Activated CD4-positive, alpha-beta memory T cell treated with anti-CD3 and anti-CD28 coated beads, Interleukin-2, amount 10 ng/mL, durations not matched to agents 7 days and 5 days (primary cell): ENCODE measurements at regions not wholly inside any gene's neighbourhood (a gene's known extent, or its start where the extent isn't known, plus 50 kb on each side); places are given as distances from the start of the nearest gene placed in this dataset.

Source experiments
- CTCF ChIA-PET: fragments of 350-600 bp; sonication (Branson Sonifier 250); formaldehyde crosslinking; loops from one replicate; lab custom pipeline; 2021; ENCODE audit warnings: antibody characterized with exemption, inconsistent platforms; lab: Charles Lee
- POLR2A ChIA-PET: fragments of 350-600 bp; sonication (Branson Sonifier 250); formaldehyde crosslinking; loops from one replicate; lab custom pipeline; 2021; ENCODE audit warnings: antibody characterized with exemption; lab: Charles Lee
- DNase-seq: peaks from one replicate; pipeline ENCODE4 v3.0.0-alpha.2; 2020
- H3K27ac Mint-ChIP-seq: one replicate; pipeline ENCODE4 v1.8.0; 2021; ENCODE audit warnings: mild to moderate bottlenecking, mixed read lengths
- H3K27me3 Mint-ChIP-seq: one replicate; pipeline ENCODE4 v1.8.0; 2021; ENCODE audit warnings: mixed read lengths
- H3K36me3 Mint-ChIP-seq: one replicate; pipeline ENCODE4 v1.8.0; 2021; ENCODE audit warnings: low read depth, mixed read lengths
- H3K4me1 Mint-ChIP-seq: one replicate; pipeline ENCODE4 v1.8.0; 2021; ENCODE audit warnings: mixed read lengths
- H3K4me3 Mint-ChIP-seq: one replicate; pipeline ENCODE4 v1.8.0; 2021; ENCODE audit warnings: mild to moderate bottlenecking, mixed read lengths
- H3K9me3 Mint-ChIP-seq: one replicate; pipeline ENCODE4 v1.8.0; 2021; ENCODE audit warnings: mixed read lengths

- no peaks in the 10 kb centered on the region for H3K4me1 Mint-ChIP-seq
- no peak for DNase-seq
- H3K27ac Mint-ChIP-seq, result no peak overlapping the region
- H3K36me3 Mint-ChIP-seq, result peaks cover 3% of the 10 kb centered on the region
- H3K27me3 Mint-ChIP-seq, result no peaks in the 10 kb centered on the region
- H3K4me3 Mint-ChIP-seq, result no peak overlapping the region
- peaks cover 59% of the 10 kb centered on the region for H3K9me3 Mint-ChIP-seq
- CTCF ChIA-PET, result no interaction called here
- POLR2A ChIA-PET, result no interaction called here
Observed at GRCh38 chr19:27758626-27759505, 1454.1 kb downstream of the UQCRFS1 start.

DNA sequence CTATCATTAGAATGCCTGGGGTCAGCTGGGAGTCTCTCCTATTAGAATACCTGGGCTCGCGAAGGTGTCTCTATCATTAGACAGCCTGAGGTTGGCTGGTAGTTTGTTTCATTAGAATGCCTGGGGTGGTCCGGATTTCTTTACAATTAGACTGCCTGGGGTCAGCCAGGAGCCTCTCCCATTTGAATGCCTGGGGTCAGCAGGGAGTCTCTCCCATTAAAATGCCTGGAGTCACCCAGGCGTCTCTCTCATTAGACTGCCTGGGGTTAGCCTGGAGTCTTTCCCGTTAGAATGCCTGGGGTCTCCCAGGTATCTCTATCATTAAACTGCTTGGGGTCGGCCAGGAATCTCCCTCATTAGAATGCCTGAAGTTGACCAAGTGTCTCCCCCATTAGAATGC, 1458.3 kb downstream of the UQCRFS1 start:
- POLR2A ChIA-PET, result no interaction called here
- no peak for DNase-seq
- Mint-ChIP-seq H3K4me3 (no peak overlapping the region), H3K9me3 (peaks cover 49% of the 10 kb centered on the region), H3K4me1 (no peaks in the 10 kb centered on the region), H3K27me3 (no peaks in the 10 kb centered on the region), H3K27ac (no peak overlapping the region), H3K36me3 (no peaks in the 10 kb centered on the region)
- CTCF ChIA-PET, result no interaction called here

GRCh38 chr19:27753622-27754021, 1459.3 kb downstream of the UQCRFS1 start:
- POLR2A ChIA-PET, result no interaction called here
- CTCF ChIA-PET, result no interaction called here
- Mint-ChIP-seq H3K4me3 (no peak overlapping the region), H3K27ac (no peak overlapping the region), H3K4me1 (no peaks in the 10 kb centered on the region), H3K36me3 (no peaks in the 10 kb centered on the region), H3K9me3 (peaks cover 46% of the 10 kb centered on the region), H3K27me3 (no peaks in the 10 kb centered on the region)
- DNase-seq, result no peak

- Mint-ChIP-seq H3K27ac (no peak overlapping the region), H3K27me3 (no peaks in the 10 kb centered on the region), H3K4me1 (no peaks in the 10 kb centered on the region), H3K9me3 (peaks cover 41% of the 10 kb centered on the region), H3K4me3 (no peak overlapping the region), H3K36me3 (no peaks in the 10 kb centered on the region)
- no peak for DNase-seq
- ChIA-PET CTCF (no interaction called here), POLR2A (no interaction called here)
Observed at GRCh38 chr19:27752530-27753184, 1460.3 kb downstream of the UQCRFS1 start.

- no peaks in the 10 kb centered on the region for H3K36me3 Mint-ChIP-seq
- H3K4me1 Mint-ChIP-seq, result no peaks in the 10 kb centered on the region
- H3K4me3 Mint-ChIP-seq, result no peak overlapping the region
- DNase-seq, result no peak
- peaks cover 43% of the 10 kb centered on the region for H3K9me3 Mint-ChIP-seq
- H3K27me3 Mint-ChIP-seq, result no peaks in the 10 kb centered on the region
- POLR2A ChIA-PET, result no interaction called here
- no peak overlapping the region for H3K27ac Mint-ChIP-seq
- CTCF ChIA-PET, result no interaction called here
Observed at GRCh38 chr19:27751044-27751391, 1461.9 kb downstream of the UQCRFS1 start.

DNA sequence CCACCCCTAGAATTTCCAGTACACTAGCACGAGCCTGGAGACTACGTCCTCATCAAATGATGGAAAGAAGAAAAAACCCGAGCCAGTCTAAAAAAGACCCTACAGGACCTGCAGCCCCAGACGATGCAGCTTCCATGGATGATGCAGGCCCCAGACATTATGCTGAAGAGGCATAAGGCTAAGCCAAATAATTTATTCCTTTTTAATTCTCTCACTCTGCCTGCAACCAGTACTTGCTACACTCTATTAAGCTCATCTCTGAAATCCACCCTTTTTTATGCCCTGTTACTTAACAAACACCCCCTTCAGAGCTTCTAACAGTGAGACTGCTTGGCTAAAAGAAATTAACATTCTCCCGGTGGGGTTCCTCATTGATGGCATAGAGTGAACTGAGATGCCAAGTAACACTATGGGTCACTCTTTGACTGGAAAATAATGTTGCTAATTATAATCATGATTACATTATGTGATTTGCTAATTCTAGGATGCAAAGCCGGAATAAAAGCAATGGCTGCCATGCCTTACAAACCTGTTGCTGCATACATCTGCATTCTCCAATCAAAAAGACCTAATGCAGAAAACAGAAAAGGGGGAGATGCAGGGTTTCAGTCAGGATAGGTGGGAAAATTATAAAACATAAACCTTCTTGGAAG, 1462.4 kb downstream of the UQCRFS1 start:
- no peak overlapping the region for H3K27ac Mint-ChIP-seq
- ChIA-PET POLR2A (no interaction called here), CTCF (no interaction called here)
- no peaks in the 10 kb centered on the region for H3K4me1 Mint-ChIP-seq
- no peak for DNase-seq
- H3K36me3 Mint-ChIP-seq, result no peaks in the 10 kb centered on the region
- peaks cover 45% of the 10 kb centered on the region for H3K9me3 Mint-ChIP-seq
- H3K4me3 Mint-ChIP-seq, result no peak overlapping the region
- no peaks in the 10 kb centered on the region for H3K27me3 Mint-ChIP-seq

- no peak overlapping the region for H3K4me3 Mint-ChIP-seq
- peaks cover 37% of the 10 kb centered on the region for H3K9me3 Mint-ChIP-seq
- no peaks in the 10 kb centered on the region for H3K36me3 Mint-ChIP-seq
- no peaks in the 10 kb centered on the region for H3K27me3 Mint-ChIP-seq
- ChIA-PET POLR2A (no interaction called here), CTCF (no interaction called here)
- DNase-seq, result no peak
- no peaks in the 10 kb centered on the region for H3K4me1 Mint-ChIP-seq
- no peak overlapping the region for H3K27ac Mint-ChIP-seq
Observed at GRCh38 chr19:27748551-27749152, 1464.3 kb downstream of the UQCRFS1 start.

DNA sequence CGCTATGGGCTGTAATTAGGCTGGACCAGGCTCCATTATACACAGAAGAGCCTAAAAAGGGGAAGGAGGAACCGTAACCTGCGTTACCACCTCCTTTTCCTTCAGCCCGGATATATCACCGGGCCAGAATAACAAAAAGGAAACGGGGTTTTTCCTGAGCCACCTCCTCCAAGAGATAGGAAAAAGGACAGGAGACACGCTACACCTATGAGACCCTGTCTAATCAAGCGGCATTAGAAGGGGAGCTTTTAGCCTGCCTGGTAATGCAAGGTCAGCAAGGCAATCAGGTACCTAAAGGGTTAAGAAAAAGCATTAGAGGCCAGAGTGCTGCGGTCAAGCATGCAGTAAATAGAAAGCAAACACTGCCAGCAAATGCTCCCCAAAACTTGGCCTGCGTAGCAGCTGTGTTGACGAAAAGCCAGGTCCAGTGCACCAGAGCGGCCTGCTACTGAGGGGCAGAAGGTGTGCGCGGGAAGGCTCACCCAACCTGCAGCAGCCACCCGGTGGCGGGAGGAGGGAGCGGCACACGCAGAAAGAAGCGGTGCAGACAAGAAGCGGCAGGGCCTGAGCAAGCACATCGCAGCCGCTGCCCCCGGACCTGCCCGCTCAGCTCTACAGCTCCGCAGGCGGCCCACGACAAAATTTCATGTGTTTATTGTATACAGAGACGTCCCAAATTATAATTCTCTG, 1466.1 kb downstream of the UQCRFS1 start:
- no peak overlapping the region for H3K4me3 Mint-ChIP-seq
- no peak for DNase-seq
- POLR2A ChIA-PET, result no interaction called here
- CTCF ChIA-PET, result no interaction called here
- no peaks in the 10 kb centered on the region for H3K27me3 Mint-ChIP-seq
- no peak overlapping the region for H3K27ac Mint-ChIP-seq
- no peaks in the 10 kb centered on the region for H3K36me3 Mint-ChIP-seq
- peaks cover 33% of the 10 kb centered on the region for H3K9me3 Mint-ChIP-seq
- no peaks in the 10 kb centered on the region for H3K4me1 Mint-ChIP-seq

DNA sequence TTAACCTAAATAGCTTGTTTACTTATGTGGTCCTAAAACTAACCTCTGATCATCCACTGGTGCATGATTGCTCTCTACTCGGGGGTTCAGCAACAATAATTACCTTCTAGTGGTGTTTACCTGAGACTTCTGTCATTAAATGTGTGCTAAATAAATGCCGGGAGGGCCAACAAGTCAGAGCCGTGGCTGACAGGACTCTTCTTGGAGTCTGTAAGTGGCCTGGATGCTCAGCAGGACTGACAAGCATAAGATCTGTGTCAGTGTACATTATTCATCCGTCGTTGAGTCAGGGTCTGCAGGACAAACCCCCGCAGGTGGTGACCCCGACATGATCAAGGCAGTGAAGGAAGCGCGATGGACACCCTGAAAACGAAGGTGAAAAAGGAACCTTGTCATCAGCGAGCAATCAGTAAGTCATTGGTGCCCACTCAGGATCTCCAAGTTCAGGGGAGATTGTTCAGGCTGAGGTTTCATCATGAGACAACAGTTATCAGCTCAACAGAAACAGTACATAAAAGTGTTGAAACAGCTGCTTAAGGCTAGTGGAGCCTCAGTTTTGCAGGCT, 1466.9 kb downstream of the UQCRFS1 start:
- Mint-ChIP-seq H3K4me3 (no peak overlapping the region), H3K9me3 (peaks cover 37% of the 10 kb centered on the region), H3K36me3 (no peaks in the 10 kb centered on the region), H3K27ac (no peak overlapping the region), H3K27me3 (no peaks in the 10 kb centered on the region), H3K4me1 (no peaks in the 10 kb centered on the region)
- CTCF ChIA-PET, result no interaction called here
- DNase-seq, result no peak
- POLR2A ChIA-PET, result no interaction called here

DNA sequence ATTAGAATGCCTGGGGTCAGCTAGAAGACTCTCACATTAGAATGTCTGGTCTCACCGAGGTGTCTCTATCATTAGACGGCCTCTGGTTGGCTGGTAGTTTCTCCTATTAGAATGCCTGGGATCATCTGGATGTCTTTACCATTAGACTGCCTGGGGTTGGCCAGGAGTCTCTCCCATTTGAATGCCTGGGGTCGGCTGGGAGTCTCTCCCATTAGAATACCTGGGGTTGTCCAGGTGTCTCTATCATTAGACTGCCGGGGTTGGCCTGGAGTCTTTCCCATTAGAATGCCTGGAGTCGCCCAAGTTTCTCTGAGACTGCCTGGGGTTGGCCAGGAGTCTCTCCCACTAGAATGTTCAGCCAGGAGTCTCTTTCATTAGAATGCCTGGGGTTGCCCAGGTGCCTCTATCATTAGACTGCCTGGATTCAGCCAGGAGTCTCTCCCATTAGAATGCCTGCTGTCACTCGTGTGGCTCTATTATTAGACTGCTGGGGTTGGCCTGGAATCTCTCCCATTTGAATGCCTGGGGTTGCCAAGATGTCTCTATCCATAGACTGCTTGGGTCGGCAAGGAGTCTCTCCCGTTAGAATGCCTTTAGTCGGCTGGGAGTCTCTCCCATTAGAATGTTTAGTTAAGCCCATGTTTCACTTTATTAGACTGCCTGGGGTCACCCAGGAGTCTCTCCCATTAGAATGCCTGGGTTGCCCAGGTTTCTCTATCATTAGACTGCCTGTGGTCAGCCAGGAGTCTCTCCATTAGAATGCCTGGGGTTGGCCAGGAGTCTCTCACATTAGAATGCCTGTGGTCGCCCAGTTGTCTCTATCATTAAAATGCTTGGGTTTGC, 1467.8 kb downstream of the UQCRFS1 start:
- no peak overlapping the region for H3K4me3 Mint-ChIP-seq
- no peaks in the 10 kb centered on the region for H3K36me3 Mint-ChIP-seq
- no peaks in the 10 kb centered on the region for H3K27me3 Mint-ChIP-seq
- DNase-seq, result no peak
- H3K4me1 Mint-ChIP-seq, result no peaks in the 10 kb centered on the region
- POLR2A ChIA-PET, result no interaction called here
- CTCF ChIA-PET, result no interaction called here
- no peak overlapping the region for H3K27ac Mint-ChIP-seq
- peaks cover 39% of the 10 kb centered on the region for H3K9me3 Mint-ChIP-seq

DNA sequence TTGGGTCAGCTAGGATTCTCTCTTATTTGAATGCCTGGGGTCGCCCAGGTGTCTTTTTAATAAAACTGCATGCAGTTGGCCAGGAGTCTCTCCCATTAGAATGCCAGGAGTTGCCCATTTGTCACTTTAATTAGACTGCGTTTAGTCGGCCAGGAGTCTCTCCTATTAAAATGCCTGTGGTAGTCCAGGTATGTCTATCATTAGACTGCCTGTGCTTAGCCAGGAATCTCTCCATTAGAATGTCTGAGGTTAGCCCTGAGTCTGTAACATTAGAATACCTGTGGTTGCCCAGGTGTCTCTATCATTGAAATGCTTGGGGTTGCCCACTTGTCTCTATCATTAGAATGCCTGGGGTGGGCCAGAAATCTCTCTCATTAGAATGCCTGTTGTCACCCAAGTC, 1470.9 kb downstream of the UQCRFS1 start:
- Mint-ChIP-seq H3K36me3 (no peaks in the 10 kb centered on the region), H3K27me3 (no peaks in the 10 kb centered on the region), H3K27ac (no peak overlapping the region), H3K9me3 (peaks cover 39% of the 10 kb centered on the region), H3K4me3 (no peak overlapping the region), H3K4me1 (no peaks in the 10 kb centered on the region)
- ChIA-PET POLR2A (no interaction called here), CTCF (no interaction called here)
- no peak for DNase-seq

DNA sequence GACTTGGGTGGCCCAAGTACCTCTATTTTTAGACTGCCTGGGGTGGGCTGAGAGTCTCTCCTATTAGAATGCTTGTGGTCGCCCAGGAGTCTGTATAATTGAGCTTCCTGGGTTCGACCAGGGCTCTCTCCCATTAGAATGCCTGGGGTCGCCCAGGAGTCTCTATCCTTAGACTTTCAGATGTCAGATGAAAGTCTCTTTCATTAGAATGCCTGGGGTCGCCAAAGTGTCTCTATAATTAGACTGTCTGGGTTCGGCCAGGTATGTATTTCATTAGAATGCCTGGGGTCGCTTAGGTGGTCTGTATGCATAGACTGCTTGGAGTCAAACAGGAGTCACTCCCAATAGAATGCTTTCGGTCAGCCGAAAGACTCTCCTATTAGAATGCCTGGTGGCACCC, 1471.7 kb downstream of the UQCRFS1 start:
- H3K36me3 Mint-ChIP-seq, result no peaks in the 10 kb centered on the region
- ChIA-PET POLR2A (no interaction called here), CTCF (no interaction called here)
- no peak overlapping the region for H3K27ac Mint-ChIP-seq
- H3K9me3 Mint-ChIP-seq, result peaks cover 37% of the 10 kb centered on the region
- DNase-seq, result no peak
- H3K4me1 Mint-ChIP-seq, result no peaks in the 10 kb centered on the region
- H3K4me3 Mint-ChIP-seq, result no peak overlapping the region
- no peaks in the 10 kb centered on the region for H3K27me3 Mint-ChIP-seq
